Panc1 (cell line): ENCODE measurements at regions not wholly inside any gene's neighbourhood (a gene's known extent, or its start where the extent isn't known, plus 50 kb on each side); places are given as distances from the start of the nearest gene placed in this dataset.

Experiments used
- ATAC-seq: fragments of 200-7000 bp; cut with Tn5 transposase; 2 replicates; pipeline ENCODE4 v1.9.1; 2020; ENCODE audit warnings: mild to moderate bottlenecking, moderate library complexity
- BruUV-seq: library from RNA; stranded (reverse); fragments of 400-500 nt; replicated peaks from 2 replicates; lab custom pipeline; 2021; lab: Mats Ljungman, UMichigan
- CTCF ChIA-PET: fragments of 300-600 bp; sonication (Branson Sonifier 250); formaldehyde crosslinking; loops from one replicate; lab custom pipeline; 2022; ENCODE audit warnings: antibody characterized with exemption; lab: Charles Lee
- POLR2A ChIA-PET: fragments of 300-600 bp; sonication (Branson Sonifier 250); formaldehyde crosslinking; loops from one replicate; lab custom pipeline; 2022; ENCODE audit warnings: antibody characterized with exemption; lab: Charles Lee
- DNase-seq: peaks from one replicate; pipeline ENCODE4 v3.0.0-alpha.2; 2010; ENCODE audit warnings: low read depth, low spot score
- H3K27ac ChIP-seq: 2 replicates; pipeline ENCODE4 v1.5.1; 2011; ENCODE audit warnings: mild to moderate bottlenecking, low read length, inconsistent platforms
- H3K27me3 ChIP-seq: fragments of 200-500 bp; sonication (Bioruptor generic); 2 replicates; pipeline ENCODE4 v1.6.0; 2014; ENCODE audit warnings: low read length, inconsistent platforms; ENCODE audit not compliant: control insufficient read depth, insufficient read depth
- H3K36me3 ChIP-seq: fragments of 200-500 bp; sonication (Bioruptor generic); 2 replicates; pipeline ENCODE4 v1.5.1; 2014; ENCODE audit warnings: inconsistent platforms, mild to moderate bottlenecking, low read length, moderate library complexity; ENCODE audit not compliant: control insufficient read depth, insufficient read depth
- H3K4me1 ChIP-seq: 2 replicates; pipeline ENCODE4 v1.5.1; 2011; ENCODE audit warnings: inconsistent platforms, mild to moderate bottlenecking, low read length, moderate library complexity; ENCODE audit not compliant: control insufficient read depth, insufficient read depth
- H3K4me3 ChIP-seq, 2 experiments: 2 replicates each; pipeline ENCODE4 v1.5.1; 2011 to 2012; ENCODE audit warnings: low read depth in 2 of 2, low read length in 2 of 2, mild to moderate bottlenecking in 2 of 2, inconsistent platforms in 1 of 2, moderate library complexity in 1 of 2
- H3K9me3 ChIP-seq: fragments of 200-500 bp; sonication (Bioruptor generic); 2 replicates; pipeline ENCODE4 v1.5.1; 2014; ENCODE audit warnings: low read depth, mild to moderate bottlenecking, inconsistent platforms, low read length, moderate library complexity; ENCODE audit not compliant: control insufficient read depth, insufficient read depth
- CTCF ChIP-seq: fragments of 450-650 bp; IDR thresholded peaks from 2 replicates; pipeline ENCODE4 v1.5.1; 2017; ENCODE audit warnings: mild to moderate bottlenecking
- POLR2AphosphoS5 ChIP-seq: IDR thresholded peaks from 2 replicates; pipeline ENCODE4 v1.6.1; 2012; ENCODE audit warnings: mild to moderate bottlenecking, low read depth, low read length, moderate library complexity
- SIN3A ChIP-seq: IDR thresholded peaks from 2 replicates; pipeline ENCODE4 v1.6.1; 2012; ENCODE audit warnings: low read depth, mild to moderate bottlenecking, low read length, moderate library complexity, borderline replicate concordance; ENCODE audit not compliant: insufficient read depth
- TCF7L2 ChIP-seq: IDR thresholded peaks from 2 replicates; pipeline ENCODE4 v1.6.1; 2011; ENCODE audit warnings: mild to moderate bottlenecking, low read depth, low read length, inconsistent platforms
- in situ Hi-C: cut with HindIII; loops from 2 replicates; pipeline ENCODE4 v1.10.0; 2016; ENCODE audit warnings: low sequenced_read_pairs, low pct_unique_long_range_greater_than_20kb
- intact Hi-C: fragments of 100-400 bp; cut with micrococcal nuclease; formaldehyde crosslinking; loops from one replicate; pipeline ENCODE4 v1.10.0; 2022; ENCODE audit not compliant: unreplicated experiment
- TF ChIP-seq, protein P1 (sequence below), 2 experiments: IDR thresholded peaks; 2 replicates each; pipeline ENCODE4 v1.6.1; 2011 to 2012; ENCODE audit warnings: low read depth in 2 of 2, control low read depth in 1 of 2, low read length in 1 of 2, mild to moderate bottlenecking in 1 of 2, moderate library complexity in 1 of 2; ENCODE audit not compliant: insufficient read depth in 1 of 2

- DNase-seq (no peak), ATAC-seq (no peak)
- Histone ChIP-seq H3K9me3 (no peaks in the 10 kb centered on the region), H3K27me3 (no peaks in the 10 kb centered on the region), H3K36me3 (no peaks in the 10 kb centered on the region), H3K27ac (no peak overlapping the region), H3K4me1 (no peaks in the 10 kb centered on the region), H3K4me3 (no peak overlapping the region)
- in situ Hi-C loops (no loop called here), intact Hi-C loops (no loop called here)
- ChIA-PET POLR2A (no interaction called here), CTCF (no interaction called here)
- no peak for TF ChIP-seq CTCF
- TF ChIP-seq TCF7L2 = no peak
- no peak for TF ChIP-seq POLR2AphosphoS5
- TF ChIP-seq, protein P1, sequence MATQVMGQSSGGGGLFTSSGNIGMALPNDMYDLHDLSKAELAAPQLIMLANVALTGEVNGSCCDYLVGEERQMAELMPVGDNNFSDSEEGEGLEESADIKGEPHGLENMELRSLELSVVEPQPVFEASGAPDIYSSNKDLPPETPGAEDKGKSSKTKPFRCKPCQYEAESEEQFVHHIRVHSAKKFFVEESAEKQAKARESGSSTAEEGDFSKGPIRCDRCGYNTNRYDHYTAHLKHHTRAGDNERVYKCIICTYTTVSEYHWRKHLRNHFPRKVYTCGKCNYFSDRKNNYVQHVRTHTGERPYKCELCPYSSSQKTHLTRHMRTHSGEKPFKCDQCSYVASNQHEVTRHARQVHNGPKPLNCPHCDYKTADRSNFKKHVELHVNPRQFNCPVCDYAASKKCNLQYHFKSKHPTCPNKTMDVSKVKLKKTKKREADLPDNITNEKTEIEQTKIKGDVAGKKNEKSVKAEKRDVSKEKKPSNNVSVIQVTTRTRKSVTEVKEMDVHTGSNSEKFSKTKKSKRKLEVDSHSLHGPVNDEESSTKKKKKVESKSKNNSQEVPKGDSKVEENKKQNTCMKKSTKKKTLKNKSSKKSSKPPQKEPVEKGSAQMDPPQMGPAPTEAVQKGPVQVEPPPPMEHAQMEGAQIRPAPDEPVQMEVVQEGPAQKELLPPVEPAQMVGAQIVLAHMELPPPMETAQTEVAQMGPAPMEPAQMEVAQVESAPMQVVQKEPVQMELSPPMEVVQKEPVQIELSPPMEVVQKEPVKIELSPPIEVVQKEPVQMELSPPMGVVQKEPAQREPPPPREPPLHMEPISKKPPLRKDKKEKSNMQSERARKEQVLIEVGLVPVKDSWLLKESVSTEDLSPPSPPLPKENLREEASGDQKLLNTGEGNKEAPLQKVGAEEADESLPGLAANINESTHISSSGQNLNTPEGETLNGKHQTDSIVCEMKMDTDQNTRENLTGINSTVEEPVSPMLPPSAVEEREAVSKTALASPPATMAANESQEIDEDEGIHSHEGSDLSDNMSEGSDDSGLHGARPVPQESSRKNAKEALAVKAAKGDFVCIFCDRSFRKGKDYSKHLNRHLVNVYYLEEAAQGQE (IDR thresholded peaks at IDR 0.05; ENCODE audit: insufficient read depth in 1 of 2, low read depth in 2 of 2, low read length in 1 of 2) = no peak
- no peak for TF ChIP-seq SIN3A
- BruUV-seq = no TSS peak
Measured at GRCh38 chr1:222068937-222069336, 327.0 kb upstream of the DUSP10 start.

- H3K36me3 ChIP-seq = no peaks in the 10 kb centered on the region
- H3K9me3 ChIP-seq = no peaks in the 10 kb centered on the region
- H3K27me3 ChIP-seq = no peaks in the 10 kb centered on the region
- CTCF ChIA-PET = no interaction called here
- POLR2A ChIA-PET = no interaction called here
- no peak for ATAC-seq
- no peak for TF ChIP-seq SIN3A
- TF ChIP-seq, protein P1 (IDR thresholded peaks at IDR 0.05; ENCODE audit: insufficient read depth in 1 of 2, low read depth in 2 of 2, low read length in 1 of 2) = no peak
- no peak for TF ChIP-seq CTCF
- TF ChIP-seq TCF7L2 = no peak
- TF ChIP-seq POLR2AphosphoS5 = no peak
- in situ Hi-C loops = no loop called here
- no TSS peak for BruUV-seq
- H3K4me3 ChIP-seq = no peak overlapping the region
- no peak overlapping the region for H3K27ac ChIP-seq
- no peak for DNase-seq
- intact Hi-C loops = no loop called here
- H3K4me1 ChIP-seq = no peaks in the 10 kb centered on the region
Measured at GRCh38 chr1:222068101-222068500, 326.2 kb upstream of the DUSP10 start.
